SU-DHL-6 (cell line): ENCODE measurements at regions not wholly inside any gene's neighbourhood (a gene's known extent, or its start where the extent isn't known, plus 50 kb on each side); places are given as distances from the start of the nearest gene placed in this dataset.

Experiments used
- H2AFZ ChIP-seq: fragments of 200-600 bp; sonication (generic); 2 replicates; pipeline ENCODE4 v1.6.1; 2014; ENCODE audit warnings: low read depth, mild to moderate bottlenecking, moderate library complexity, mixed read lengths, antibody characterized with exemption, low read length; ENCODE audit not compliant: severe bottlenecking
- H3F3A ChIP-seq: fragments of 200-600 bp; shearing (Covaris generic); 2 replicates; pipeline ENCODE4 v1.6.0; 2016; ENCODE audit warnings: antibody characterized with exemption, mild to moderate bottlenecking; ENCODE audit not compliant: insufficient read depth
- H3K27ac ChIP-seq: fragments of 200-600 bp; sonication (generic); 2 replicates; pipeline ENCODE4 v1.5.1; 2016; ENCODE audit warnings: low read depth, mild to moderate bottlenecking, low read length, moderate library complexity, mixed read lengths
- H3K27me3 ChIP-seq: fragments of 200-600 bp; sonication (generic), shearing (Covaris generic); 2 replicates; pipeline ENCODE4 v1.6.0; 2014; ENCODE audit warnings: mild to moderate bottlenecking, low read length
- H3K36me3 ChIP-seq: fragments of 200-600 bp; sonication (generic); 2 replicates; pipeline ENCODE4 v1.6.1; 2014; ENCODE audit warnings: mild to moderate bottlenecking, low read length, mixed read lengths
- H3K4me2 ChIP-seq: fragments of 300-600, 200-600 bp; shearing (Covaris generic), sonication (generic); 2 replicates; pipeline ENCODE4 v1.6.0; 2014; ENCODE audit warnings: low read length, low read depth, mild to moderate bottlenecking; ENCODE audit not compliant: poor library complexity, severe bottlenecking
- H3K4me3 ChIP-seq: fragments of 200-600 bp; sonication (generic); 2 replicates; pipeline ENCODE4 v1.5.1; 2014; ENCODE audit warnings: antibody characterized with exemption, low read length, mild to moderate bottlenecking, mixed read lengths; ENCODE audit not compliant: insufficient read depth, poor library complexity, severe bottlenecking
- H3K79me2 ChIP-seq: fragments of 200-600 bp; sonication (generic); 2 replicates; pipeline ENCODE4 v1.6.1; 2014; ENCODE audit warnings: mild to moderate bottlenecking, low read length, moderate library complexity; ENCODE audit not compliant: insufficient read depth
- H3K9ac ChIP-seq: fragments of 200-600 bp; sonication (generic); 2 replicates; pipeline ENCODE4 v1.7.0; 2014; ENCODE audit warnings: mild to moderate bottlenecking, low read length
- H3K9me2 ChIP-seq: fragments of 200-600 bp; sonication (generic); replicated peaks from 2 replicates; pipeline ENCODE4 v1.6.1; 2014; ENCODE audit warnings: low read length; ENCODE audit not compliant: insufficient read depth
- H3K9me3 ChIP-seq: fragments of 200-600 bp; sonication (generic); 2 replicates; pipeline ENCODE4 v1.6.1; 2014; ENCODE audit warnings: low read length, mixed read lengths; ENCODE audit not compliant: insufficient read depth
- H4K20me1 ChIP-seq: fragments of 200-600 bp; sonication (generic); 2 replicates; pipeline ENCODE4 v1.6.1; 2014; ENCODE audit warnings: low read depth, mild to moderate bottlenecking, antibody characterized with exemption, low read length, moderate library complexity, mixed read lengths
- CTCF ChIP-seq: fragments of 200-600 bp; sonication (generic); IDR thresholded peaks from one replicate; pipeline ENCODE4 v1.5.1; 2017; ENCODE audit warnings: antibody characterized with exemption, mild to moderate bottlenecking, low read length, moderate library complexity; ENCODE audit not compliant: insufficient read depth, poor library complexity, severe bottlenecking
- EZH2phosphoT487 ChIP-seq: fragments of 200-600 bp; sonication (generic), shearing (Covaris generic); conservative IDR thresholded peaks from 2 replicates; pipeline ENCODE4 v1.6.1; 2018; ENCODE audit warnings: mild to moderate bottlenecking, antibody characterized with exemption, low read length, moderate library complexity, mixed read lengths

GRCh38 chrX:43165343-43165920 lies 387.5 kb upstream of the PPP1R2C start:
- no peaks in the 10 kb centered on the region for H3K36me3 ChIP-seq
- H3K9ac ChIP-seq: no peak overlapping the region
- H3F3A ChIP-seq: no peaks in the 10 kb centered on the region
- no peak overlapping the region for H3K27ac ChIP-seq
- H2AFZ ChIP-seq: no peak overlapping the region
- no peaks in the 10 kb centered on the region for H3K9me2 ChIP-seq
- no peaks in the 10 kb centered on the region for H4K20me1 ChIP-seq
- H3K4me3 ChIP-seq: no peak overlapping the region
- H3K79me2 ChIP-seq: no peaks in the 10 kb centered on the region
- H3K27me3 ChIP-seq: no peaks in the 10 kb centered on the region
- no peak overlapping the region for H3K4me2 ChIP-seq
- TF ChIP-seq EZH2phosphoT487 (no peak), CTCF (no peak)
- H3K9me3 ChIP-seq: no peaks in the 10 kb centered on the region

- Histone ChIP-seq H3K9ac (no peak overlapping the region), H3K27ac (no peak overlapping the region), H3K9me2 (no peaks in the 10 kb centered on the region), H3K79me2 (no peaks in the 10 kb centered on the region), H2AFZ (no peak overlapping the region), H3K36me3 (no peaks in the 10 kb centered on the region), H3K4me3 (no peak overlapping the region), H3K27me3 (no peaks in the 10 kb centered on the region), H4K20me1 (no peaks in the 10 kb centered on the region), H3K4me2 (no peak overlapping the region), H3K9me3 (no peaks in the 10 kb centered on the region), H3F3A (no peaks in the 10 kb centered on the region)
- TF ChIP-seq EZH2phosphoT487 (no peak), CTCF (no peak)
Measured at GRCh38 chrX:43166874-43167273, 388.9 kb upstream of the PPP1R2C start.

GRCh38 chrX:43175434-43175833 lies 397.5 kb upstream of the PPP1R2C start:
- no peak overlapping the region for H3K27ac ChIP-seq
- no peaks in the 10 kb centered on the region for H3K9me2 ChIP-seq
- H3K4me2 ChIP-seq: no peak overlapping the region
- no peaks in the 10 kb centered on the region for H3F3A ChIP-seq
- H3K4me3 ChIP-seq: no peak overlapping the region
- H2AFZ ChIP-seq: no peak overlapping the region
- no peaks in the 10 kb centered on the region for H3K27me3 ChIP-seq
- no peak overlapping the region for H3K9ac ChIP-seq
- no peaks in the 10 kb centered on the region for H3K79me2 ChIP-seq
- TF ChIP-seq CTCF (no peak), EZH2phosphoT487 (no peak)
- H3K36me3 ChIP-seq: no peaks in the 10 kb centered on the region
- H3K9me3 ChIP-seq: no peaks in the 10 kb centered on the region
- no peaks in the 10 kb centered on the region for H4K20me1 ChIP-seq
